NCI-H146 (cell line): ENCODE measurements at regions not wholly inside any gene's neighbourhood (a gene's known extent, or its start where the extent isn't known, plus 50 kb on each side); places are given as distances from the start of the nearest gene placed in this dataset.

ENCODE experiments used
- DNase-seq: peaks from one replicate; lab custom pipeline; 2025; lab: John Stamatoyannopoulos, UW

DNA sequence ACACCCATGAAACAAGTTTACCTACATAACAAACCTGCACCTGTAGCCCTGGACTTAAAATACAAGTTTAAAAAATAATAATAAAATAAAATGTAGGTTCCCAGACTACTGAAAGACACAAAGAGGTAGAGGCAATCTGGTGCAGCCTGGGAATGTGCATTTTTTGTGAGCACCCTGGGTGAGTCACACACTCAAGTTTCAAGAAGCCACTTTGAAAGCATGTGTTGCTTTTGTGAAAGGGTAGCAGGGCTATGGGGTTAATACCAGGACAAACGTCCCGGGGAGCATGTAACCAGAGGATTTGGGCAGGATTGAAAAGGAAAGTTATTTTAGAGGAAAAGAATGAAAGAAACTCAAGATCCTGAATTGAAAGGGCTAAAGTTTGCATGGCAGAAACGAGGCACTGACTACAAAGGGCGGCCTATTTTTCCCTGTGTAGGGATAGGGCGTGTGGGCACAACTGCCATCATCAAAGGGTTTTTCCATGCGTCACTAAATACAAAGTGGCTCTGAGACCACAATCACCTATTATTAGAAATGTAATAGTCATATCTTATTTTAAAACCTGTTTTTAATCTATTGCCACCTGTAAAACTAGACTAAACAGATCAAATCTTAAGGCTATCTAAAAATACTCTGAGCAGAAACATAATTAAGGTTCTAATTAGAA lies 314.9 kb downstream of the COG6 start:
- no peak for DNase-seq

DNA sequence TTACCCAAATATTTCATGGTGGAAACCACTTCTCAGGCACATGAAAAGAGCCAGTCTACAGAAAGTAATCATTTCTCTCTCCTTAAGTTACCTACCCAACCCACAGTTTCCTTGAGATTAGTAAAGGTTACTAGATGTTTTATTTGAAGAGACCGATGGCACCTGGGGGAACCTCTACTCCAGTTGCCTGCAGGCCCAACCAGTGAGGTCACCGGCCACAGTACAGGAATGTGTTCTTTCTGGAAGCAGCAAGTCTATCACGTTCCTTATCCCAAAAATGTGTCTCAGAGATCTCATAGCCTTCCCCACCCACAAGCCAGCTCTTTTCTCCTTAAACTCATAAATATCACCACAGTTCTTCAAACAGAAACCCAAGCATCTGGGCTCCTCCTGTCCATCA lies 316.1 kb downstream of the COG6 start:
- no peak for DNase-seq

DNA sequence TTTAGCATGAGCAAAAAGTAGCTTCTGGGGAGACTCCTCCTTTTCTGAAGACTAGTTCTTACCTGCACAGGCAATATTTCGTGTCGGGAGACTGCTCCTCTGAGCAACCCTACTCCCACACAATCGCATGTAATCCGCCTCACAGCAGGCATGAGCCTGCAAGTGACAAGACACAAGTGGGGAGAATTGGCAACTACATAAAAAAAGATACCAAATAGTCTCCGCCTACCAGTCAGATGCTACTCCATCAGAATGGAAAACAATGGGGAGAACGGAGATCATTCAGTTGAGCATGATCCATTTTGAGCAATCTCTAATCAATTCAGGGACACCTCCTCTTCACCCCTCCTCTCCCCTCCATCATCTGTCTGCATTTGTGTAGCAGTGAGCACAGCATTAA lies 321.0 kb downstream of the COG6 start:
- DNase-seq: no peak

DNA sequence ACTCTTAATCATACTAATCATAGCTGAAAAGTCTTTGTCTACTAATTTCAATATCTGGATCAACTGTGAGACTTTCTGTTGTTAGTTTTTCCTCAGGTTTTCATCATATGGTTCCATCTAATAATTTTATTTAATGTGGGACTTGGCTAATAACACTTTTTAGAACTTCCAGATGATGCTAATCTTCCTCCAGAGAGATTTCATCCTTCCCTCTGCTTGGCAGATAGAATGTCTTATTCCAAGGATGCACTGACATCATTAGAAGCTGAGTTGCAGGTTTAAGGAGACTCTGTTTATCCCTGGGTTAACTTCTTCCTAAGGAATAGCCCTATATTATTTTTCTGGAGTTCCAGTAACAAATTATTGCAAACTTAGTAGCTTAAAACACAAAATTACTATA lies 325.6 kb downstream of the COG6 start:
- DNase-seq: no peak

DNA sequence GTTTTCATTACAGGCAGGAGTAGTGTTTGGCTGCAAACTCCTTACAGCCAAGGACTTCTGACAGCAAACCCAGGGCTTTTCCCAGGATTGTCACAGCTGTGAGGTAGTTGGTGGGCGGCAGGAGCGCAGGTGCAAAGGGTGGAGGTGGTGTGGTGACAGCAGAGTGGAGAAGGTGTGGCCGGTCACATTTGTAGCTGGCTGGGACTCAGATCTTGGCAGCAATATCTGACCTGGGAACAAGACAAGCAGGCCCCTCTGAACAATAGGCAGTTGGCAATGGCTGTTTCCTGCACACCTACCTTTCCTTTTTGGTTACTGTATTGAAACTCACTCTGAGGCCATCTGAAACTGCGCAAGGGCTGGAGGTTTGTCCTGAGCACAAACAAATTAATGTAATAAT lies 327.3 kb downstream of the COG6 start:
- no peak for DNase-seq

DNA sequence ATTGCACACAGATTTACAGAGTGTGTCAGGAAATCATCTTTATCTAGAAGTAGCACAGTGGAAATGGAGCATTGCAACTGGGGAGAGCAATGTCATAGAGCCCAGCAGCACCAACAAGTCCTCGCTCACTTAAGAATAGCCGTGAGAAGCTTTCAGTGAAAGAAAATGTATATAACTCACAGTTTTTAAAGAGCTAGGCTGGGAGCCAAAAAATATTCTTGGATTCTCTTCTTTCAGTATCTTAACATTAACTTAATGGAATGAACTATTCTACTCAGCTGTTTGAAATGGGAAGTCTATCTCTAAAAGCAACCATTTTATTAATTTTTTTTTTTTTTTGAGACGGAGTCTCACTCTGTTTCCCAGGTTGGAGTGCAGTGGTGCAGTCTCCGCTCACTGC lies 329.6 kb downstream of the COG6 start:
- no peak for DNase-seq

DNA sequence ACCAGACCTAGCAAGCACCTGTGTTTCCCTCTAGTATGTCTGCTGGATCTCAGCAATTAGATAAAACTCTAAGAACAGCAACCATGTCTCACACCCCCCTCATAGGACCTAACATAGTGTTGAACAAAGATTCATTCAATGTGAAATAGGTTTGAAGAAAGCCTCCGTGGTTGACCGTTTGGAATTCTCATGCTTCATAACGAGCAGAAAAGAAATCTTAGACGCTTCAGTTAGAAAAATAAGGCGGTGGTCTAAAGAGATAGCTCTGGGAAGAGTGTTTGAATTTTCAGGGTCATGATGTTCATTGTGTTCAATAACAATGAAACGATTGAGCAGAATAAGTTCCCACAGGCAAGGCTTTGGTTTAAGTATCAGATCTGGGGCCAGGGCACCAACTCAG lies 332.9 kb downstream of the COG6 start:
- no peak for DNase-seq

DNA sequence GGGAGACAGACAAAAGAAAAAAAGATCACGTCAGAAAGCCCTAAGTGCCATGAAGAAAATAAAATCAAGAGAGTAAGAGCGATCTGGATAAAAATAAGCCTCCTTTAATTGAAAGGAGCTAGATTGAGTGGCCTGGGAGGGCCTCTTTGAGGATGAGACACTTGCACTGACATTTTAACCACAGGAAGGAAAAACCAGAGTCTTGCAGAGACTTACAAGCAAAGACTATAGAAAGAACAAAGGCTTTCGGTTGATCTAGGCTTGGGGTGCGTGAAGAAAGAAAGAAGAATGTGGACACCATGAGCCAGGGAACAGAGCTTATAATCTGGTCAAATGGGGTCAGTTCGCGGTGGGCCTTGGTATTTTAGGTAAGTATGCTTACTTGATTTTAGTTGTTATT lies 342.7 kb downstream of the COG6 start:
- no peak for DNase-seq

DNA sequence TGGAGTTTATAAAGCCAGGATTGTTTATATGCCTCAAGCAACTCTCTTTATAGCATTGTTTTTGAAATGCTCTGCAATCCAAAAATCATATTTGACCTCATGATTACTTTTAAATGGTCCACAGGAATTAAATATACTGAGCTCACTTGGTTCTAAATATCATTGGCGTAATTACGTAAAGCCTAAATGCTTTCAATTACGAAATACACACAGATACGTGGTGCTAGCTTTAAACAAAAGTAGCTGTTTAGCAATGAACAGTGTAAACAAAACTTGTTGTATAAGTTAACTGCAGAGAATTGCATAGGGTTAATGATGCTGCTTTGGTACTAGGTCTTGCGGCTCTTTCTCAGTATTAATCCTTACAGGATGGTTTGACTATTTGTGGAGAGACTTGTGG lies 346.6 kb downstream of the COG6 start:
- DNase-seq: no peak

DNA sequence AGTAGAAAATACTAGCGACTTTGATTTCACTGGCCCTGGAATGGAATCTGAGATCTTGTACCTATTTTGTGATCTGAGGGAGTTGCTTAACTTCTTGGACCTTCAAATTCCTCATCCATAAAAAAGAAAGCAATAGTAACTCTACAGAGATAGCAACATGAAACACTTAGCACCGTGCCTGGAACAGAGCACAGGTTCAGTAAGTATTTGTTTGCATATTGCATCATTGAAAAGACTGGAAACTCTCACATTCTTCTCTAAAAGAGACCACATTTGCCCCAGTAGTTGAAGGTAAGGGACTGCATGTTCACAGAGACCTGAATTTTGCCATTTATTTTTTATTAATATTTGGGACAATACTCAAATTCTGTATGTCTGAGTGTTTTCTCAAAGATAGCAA lies 358.1 kb downstream of the COG6 start:
- DNase-seq: no peak

DNA sequence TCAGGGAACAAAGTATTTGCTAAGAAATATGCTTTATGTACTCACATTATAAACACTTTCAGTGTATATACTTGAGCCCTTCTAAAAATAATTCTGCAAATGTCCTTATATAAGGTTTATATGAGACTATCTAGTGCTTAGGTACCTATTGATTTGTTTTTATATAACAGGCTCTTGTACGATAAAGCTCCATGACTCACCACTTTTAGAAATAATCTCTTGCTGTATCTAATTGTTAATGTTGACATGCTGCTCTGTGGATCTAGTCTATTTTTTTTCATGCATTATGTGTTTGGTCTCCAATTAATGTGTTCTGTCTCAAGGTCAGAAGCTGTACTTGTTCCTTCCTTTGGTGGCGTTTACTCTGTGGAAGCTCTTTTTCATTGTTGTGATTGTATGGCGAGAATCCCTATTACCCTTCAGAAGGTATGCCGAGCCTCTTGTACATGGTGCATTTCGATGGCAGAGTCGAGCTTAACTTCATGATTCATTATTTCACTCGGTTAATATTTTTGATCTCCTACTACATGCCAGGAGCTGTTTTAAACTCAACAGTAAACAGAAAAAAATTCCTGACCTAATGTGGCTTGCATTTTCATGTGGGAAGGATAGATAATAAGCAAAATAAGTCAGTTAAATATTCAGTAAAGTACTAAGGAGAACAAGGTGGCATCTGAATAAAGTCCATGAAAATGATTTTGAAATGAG lies 361.6 kb downstream of the COG6 start:
- no peak for DNase-seq

DNA sequence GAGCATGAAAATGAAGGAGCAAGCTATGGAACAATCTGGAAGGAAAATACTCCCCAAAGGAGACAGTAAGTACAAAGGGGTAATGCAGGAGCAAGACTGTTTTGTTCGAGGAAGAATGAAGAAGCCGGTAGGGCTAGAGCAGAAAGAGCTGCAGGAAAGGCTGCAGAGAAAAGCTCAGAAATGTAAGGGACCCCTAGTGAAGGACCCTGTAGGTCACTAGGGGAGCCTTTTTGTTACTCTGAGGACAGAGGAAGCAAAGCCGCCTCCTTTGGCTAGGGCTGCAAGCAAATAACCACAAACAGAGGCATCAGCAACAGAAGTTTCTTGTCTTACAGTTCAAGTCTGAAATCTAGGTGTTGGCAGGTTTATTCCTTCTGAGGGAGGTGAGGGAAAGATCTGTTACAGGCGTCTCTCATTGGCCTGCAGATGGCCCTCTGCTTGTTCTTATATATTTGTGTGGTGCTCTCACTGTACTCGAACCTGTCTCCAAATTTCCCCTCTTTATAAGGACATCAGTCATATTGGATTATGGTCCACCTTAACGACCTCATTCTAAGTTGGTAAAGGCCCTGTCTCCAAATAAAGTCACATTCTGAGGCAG lies 362.3 kb downstream of the COG6 start:
- DNase-seq: no peak

DNA sequence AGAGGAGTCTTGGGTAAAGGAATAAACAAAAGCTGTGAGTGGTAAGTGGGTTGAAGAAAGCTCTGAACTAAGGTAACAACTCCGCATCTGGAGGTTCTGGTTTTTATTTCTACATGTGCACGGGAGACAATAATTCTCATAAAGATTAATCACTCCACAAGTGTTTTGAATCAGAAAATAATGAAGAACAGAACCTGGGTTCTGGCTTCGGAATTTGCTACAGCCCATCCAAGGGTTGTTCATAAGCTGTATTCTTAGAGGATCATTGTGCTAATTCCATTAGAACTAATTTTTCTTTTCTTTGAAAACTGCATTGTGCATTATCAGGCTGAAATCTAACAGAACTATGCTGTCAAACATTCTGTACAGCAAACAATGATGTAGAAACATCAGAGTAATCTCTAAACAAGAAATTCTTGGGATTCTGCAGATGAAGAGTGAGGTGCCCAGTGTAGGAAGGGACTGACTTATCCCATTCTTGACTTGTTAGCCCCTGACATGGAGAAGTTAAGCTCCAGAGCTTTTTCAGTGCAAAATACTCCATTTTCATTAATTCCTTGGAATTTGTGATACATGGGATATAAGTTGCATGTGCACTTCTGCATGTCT lies 368.2 kb downstream of the COG6 start:
- DNase-seq: no peak

DNA sequence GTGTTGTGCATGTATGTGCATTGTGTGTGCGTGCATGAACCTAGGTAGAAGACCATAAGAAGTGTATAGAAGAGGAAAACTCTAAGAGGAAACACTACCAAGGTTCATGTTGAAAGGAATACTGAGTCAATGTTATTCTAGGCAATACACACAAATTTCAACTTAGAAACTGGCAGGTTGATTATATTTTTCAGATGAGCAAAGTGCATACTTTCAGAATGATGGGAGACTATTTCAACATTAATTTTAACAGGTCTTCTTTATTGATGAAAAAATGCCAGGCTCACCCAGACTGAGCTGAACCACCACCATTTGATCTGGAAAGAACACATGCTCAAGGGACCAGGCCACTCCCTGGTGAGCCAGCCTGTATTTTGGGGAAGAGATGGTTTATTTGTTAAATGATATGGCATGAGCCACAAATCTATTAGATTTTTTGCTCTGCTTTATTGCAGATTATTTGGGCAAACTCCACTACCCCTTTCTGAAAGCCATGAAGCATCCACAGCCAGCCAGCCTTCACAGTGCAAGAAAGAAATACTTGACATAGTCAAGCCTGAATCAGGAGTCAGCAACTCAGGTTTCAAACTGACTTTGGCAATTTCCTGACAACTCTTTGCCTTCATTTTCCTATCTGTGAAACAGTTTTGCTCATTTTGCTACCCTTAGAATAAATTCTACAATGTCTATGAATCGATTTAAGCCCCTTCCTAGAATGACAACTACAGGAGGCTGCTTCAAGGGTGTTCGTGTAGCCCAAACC lies 368.9 kb downstream of the COG6 start:
- no peak for DNase-seq

DNA sequence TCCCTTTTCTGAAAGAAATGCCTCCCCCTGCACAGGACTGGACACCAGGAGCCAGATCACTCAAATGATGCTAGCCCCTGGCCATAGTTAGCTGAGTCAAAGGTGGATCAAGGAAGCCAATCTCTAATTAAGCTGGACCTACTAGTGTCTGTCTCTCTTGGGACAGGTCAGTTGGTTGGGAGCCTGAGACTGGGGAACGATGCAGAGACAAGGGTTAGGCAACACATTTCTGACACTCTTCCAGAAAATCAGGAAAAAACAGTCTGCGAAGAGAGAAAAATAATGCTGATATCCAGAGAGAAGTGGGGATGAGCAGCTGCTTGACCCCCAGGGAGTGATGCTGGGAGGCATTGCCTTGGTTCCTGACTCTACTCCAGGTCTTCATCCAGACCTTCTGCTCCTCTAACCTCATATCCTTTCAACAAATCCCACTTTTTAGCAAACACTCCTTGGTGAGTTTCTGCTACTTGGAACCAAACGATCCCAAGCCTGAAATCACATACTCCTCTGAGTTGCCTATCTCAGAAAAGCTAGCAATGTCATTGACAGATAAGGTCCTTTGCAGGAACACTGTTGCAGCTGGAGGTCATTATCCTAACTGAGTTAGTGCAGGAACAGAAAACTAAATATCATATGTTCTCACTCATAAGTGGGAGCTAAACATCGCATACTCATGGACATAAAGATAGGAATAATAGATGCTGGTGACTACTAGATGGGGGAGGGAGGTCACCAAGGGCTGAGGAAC lies 369.7 kb downstream of the COG6 start:
- DNase-seq: no peak

DNA sequence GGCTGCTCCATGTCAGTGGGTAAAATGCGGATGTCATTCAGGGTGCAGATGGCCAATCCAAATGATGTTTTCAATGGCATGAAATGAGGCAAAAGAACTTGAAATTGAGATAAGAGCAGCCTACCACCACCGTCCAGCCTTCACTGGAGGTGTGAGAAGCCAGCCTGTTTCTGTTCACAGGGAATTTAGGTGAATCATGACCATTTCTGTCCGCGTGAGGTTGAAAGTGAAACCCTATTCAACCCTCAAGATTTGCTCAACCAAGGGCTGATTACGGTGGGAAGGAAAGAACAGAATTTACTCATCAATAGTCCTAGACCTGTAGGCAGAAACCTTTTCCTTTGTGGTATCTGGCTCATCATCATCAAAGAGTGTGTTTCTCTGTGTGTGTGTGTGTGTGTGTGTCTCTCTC lies 370.7 kb downstream of the COG6 start:
- DNase-seq: no peak

DNA sequence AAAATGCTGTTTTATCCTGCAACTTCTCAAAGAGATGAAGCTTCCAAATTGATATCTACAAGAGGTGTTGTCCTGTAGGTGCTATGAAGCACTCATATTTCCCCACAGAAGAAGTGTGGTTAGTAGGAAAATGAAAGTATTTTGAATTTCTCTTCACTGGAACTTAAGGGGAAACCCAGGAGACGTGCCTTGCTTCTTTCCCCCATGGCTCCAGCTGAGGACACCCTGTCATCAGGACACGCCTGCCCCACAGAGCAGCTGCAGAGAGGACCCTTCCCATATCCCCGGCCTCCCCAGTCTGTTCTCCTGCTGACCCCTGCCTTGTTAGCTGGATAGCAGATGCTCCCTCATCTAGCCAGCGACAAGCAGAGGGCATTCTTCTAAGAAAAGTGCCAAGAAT lies 371.3 kb downstream of the COG6 start:
- DNase-seq: no peak

DNA sequence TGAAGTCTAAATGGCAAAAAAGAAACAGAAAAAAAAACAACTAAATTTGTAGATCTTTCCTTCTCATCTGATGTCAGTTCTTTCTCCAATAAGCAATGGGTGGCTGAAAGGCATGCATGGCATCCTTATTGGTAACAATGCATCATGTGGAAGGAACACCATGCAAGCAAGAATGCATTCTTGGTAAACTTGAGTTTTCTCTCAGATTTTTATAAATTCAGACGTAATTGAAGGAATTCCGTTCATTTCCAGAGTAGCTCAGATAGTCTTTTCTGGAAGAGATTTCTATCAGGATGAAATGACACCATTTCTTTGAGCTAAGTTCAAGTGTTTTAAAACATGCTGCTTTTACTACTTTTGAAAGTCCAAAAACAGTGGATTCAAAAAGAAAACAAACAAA lies 373.0 kb downstream of the COG6 start:
- no peak for DNase-seq

DNA sequence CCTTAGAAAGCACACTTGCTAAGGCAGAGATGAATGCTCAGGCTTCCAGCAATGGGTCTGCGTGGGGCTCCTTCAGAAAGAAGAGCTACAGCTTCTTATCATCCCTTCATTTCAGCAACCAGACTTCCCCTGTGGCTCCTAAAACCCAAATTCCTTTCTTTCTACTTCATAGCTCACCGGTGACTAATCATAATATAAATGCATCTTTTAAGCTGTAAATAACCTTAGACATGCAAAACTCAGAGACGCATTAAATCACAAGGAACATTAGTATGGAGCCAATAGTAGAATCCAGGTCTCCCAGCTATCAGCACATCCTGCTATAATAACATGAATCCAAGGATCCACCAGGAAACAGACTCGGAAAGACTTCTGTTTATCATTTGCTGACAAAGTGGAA lies 375.6 kb downstream of the COG6 start:
- no peak for DNase-seq

DNA sequence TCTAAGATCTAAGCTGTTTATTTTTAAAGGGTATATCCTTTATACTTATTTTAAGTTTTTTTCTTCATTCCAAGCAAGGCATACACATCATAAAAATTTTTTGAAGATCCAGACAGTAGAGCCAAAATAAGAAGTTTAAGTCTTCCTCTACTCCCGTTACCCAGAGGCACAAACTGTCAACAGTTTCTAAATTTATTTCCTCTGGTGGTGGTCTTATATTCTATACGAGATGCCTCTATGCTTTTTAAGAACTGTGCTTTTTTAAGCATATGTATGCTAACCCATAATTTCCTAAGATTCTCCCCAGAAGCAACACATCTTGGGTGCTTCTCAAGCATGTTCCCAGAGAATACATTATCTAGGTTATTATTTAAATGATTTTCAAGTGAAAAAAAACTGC lies 383.6 kb downstream of the COG6 start:
- no peak for DNase-seq

DNA sequence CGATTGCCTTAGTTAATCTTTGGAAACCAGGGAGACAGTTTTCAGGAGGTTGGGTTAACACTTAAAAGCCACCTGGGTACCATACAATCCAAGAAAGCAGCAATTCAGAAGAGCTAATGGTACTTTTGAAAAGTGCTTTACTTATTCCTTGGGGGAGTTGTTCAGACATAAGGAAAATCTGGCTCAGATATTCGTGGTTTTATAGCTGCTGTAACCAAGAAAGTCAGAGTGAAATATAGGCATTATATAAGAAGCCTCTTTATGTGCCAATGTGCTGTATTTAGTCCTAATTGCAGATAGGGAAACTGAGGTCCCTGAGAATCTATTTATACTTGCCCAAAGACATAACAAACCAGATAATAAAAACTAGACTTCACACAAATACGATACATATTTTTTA lies 387.5 kb downstream of the COG6 start:
- DNase-seq: no peak

DNA sequence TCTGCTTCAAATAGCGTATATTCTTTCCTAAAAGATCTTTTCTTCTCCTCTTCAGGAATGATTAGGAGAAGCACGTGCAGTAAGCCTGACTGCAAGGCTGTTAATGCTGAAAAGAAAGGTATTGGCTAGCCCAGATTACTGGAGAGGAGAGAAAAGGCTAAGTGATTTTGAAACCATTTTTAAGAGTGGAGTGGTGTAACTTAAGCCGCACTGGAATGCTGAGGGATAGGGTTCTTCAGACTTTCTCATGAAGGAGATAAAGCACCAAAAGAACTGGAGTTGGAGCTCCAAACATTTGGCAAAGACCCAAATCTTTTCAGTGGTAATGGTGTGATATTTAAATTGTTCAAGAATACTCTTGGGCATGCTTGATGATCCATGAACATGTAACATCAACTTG lies 388.3 kb downstream of the COG6 start:
- DNase-seq: no peak
